NCI-H128 (cell line): ENCODE measurements at regions not wholly inside any gene's neighbourhood (a gene's known extent, or its start where the extent isn't known, plus 50 kb on each side); places are given as distances from the start of the nearest gene placed in this dataset.

Experiments
- DNase-seq: peaks from one replicate; lab custom pipeline; 2025; ENCODE audit not compliant: unreplicated experiment; lab: John Stamatoyannopoulos, UW

DNA sequence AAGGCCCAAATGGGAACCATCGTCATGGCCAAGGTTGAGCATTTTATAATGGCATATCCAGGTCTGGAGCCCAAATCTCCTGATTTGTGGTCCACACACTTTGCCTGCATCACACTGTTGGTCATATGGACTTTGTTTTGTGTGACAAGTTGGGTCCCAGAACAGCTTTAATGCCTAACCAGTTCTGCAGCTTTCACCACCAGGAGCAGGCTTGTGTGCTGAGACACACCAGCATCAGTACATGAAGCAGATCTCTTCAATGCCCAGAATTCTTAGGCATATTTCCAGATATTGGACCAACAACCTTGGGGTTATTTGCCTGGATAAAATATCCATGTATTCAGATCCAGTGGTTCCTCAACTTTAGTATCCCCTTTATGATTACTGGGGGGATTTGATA is 371.3 kb downstream of the FBXW7 start:
- DNase-seq, result no peak

GRCh38 chr4:152162331-152162697 is 373.6 kb downstream of the FBXW7 start:
- DNase-seq, result no peak

DNA sequence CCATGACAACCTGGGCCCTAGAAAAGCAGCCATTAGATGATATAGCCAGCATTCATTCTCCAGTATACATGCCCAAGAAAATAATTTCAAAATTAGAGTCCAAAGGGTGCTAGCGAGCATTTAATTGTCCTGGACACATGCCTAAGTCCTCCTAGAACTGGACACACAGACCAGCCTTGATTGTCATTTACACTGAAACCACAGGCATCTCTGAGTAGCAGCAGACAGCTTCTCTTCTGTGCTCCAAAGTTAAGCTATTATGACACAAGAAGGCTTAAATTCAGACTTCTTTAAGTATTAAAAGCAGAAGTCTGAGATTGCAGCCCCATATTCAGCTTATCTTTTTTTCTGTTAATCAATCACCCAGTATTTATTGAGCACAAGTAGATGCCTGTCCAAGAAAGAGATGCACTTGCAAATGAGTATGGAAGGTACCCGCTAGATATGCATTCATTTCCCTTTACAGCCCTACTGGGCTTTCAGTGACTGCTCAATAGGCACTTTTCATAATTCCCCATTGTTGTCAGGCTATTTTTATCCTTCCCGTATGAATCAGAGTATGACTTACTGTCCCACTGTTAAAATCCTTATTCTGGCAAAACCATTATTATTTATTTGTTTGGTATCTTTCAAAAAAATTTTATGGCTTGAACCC is 374.1 kb downstream of the FBXW7 start:
- DNase-seq, result no peak

GRCh38 chr4:152160225-152160800 is 375.6 kb downstream of the FBXW7 start:
- DNase-seq, result no peak

- no peak for DNase-seq
Observed at GRCh38 chr4:152159773-152160172, 376.1 kb downstream of the FBXW7 start.

DNA sequence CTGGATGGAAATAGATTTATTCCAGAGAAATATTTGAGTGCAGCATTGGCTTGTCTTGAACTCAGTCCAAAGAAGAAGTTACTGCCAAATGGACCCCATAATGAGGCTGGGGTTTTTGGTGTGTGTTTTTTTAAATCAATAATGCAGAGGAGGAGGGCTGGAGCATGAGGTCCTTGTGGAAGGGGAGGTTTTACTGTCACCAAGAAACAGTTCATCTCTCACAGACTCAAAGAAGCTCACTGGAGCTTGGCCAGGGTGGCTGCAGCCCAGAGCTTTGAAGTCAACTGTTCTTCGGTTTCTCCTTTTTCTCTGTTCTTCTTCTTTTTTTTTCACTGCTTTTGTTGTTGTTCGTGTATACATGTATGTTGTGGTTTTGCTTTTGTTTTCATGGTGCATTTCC is 377.7 kb downstream of the FBXW7 start:
- DNase-seq, result no peak

- no peak for DNase-seq
Observed at GRCh38 chr4:152157629-152158028, 378.3 kb downstream of the FBXW7 start.

- no peak for DNase-seq
Observed at GRCh38 chr4:152156442-152156841, 379.4 kb downstream of the FBXW7 start.

GRCh38 chr4:152155070-152155469 is 380.8 kb downstream of the FBXW7 start:
- no peak for DNase-seq

DNA sequence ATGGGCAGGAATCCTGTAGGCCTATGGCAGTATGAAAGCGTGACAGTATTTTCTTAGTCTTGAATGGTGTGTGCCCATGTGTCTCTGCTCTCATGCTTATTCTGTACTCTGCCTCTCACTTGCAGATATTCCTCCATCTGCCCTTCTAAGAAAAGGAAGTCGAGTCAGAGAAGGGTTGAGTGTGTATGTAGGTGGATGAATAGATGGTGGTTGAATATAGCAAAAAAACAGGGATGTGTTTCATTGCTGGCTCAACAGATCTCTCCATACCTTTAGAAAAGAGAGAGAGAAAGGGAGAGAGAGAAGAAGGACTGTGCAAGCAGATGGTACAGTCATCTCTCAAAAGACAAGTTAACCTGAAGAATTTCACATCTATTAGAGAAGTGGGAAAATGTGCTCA is 381.5 kb downstream of the FBXW7 start:
- DNase-seq, result no peak

- no peak for DNase-seq
Observed at GRCh38 chr4:152153476-152154270, 382.2 kb downstream of the FBXW7 start.

DNA sequence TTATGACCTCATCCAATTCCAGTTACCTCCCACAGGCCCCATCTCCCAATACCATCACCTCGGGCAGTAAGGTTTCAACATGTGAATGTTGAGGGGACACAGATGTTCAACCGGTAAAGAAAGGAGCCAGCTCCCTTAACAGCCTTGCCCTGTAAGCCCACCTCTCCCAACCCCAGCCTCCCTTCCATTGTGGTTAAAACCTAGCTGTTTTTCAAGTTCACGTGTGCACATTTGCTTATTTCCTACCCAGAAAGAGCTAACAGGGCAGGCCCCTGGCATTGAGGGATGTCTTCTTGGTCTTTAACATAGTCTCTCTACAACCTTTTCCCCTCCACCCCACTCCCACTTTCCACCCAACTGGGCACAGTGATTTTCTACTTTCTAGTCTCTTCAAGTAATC is 385.7 kb downstream of the FBXW7 start:
- no peak for DNase-seq

DNA sequence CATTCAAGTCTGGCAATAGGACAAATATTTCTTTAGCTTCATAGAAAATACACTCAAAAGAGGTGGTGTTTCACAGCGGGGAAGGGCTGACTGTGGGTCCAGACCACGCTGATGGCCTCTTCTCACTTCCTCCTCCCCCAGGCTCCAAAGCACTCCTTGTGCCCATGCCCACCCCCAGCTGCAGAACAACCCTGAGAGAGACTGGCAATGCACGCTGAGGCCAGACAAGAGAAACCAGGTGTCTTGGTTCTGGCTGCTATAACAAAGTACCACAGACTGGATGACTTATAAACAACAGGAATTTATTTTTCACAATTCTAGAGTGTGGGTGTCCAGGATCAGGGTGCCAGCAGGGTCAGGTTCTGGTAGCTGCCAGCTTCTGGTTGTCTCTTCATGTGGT is 386.1 kb downstream of the FBXW7 start:
- DNase-seq, result no peak

- DNase-seq, result no peak
Observed at GRCh38 chr4:152148057-152148456, 387.2 kb upstream of the GATB start.

DNA sequence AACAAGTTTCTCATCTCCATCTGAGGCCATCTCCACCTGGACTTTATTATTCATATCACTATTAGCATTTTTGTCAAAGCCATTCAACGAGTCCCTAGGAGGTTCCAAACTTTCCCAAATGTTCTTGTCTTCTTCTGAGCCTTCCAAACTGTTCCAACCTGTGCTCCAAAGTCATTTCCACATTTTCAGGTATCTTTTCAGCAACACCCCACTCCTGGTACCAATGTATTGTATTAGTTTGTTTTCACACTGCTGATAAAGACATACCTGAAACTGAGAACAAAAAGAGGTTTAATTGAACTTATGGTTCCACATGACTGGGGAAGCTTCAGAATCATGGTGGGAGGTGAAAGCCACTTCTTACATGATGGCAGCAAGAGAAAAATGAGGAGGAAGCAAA is 385.4 kb upstream of the GATB start:
- DNase-seq, result no peak

- no peak for DNase-seq
Observed at GRCh38 chr4:152143806-152144205, 383.0 kb upstream of the GATB start.

GRCh38 chr4:152138451-152138850 is 377.6 kb upstream of the GATB start:
- no peak for DNase-seq

- DNase-seq, result no peak
Observed at GRCh38 chr4:152132776-152133175, 372.0 kb upstream of the GATB start.

GRCh38 chr4:152128356-152128755 is 367.5 kb upstream of the GATB start:
- no peak for DNase-seq

DNA sequence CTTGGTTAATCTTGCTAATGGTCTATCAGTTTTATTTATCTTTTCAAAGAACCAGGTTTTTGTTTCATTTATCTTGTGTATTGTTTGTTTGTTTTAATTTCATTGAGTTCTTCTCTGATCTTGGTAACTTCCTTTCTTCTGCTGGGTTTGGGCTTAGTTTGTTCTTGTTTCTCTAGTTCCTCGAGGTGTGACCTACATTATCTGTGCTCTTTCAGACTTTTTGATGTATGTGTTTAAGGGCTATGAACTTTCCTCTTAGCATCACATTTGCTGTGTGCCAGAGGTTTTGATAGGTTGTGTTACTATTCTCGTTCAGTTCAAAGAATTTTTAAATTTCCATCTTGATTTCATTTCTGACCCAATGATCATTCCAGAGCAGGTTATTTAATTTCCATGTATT is 365.4 kb upstream of the GATB start:
- DNase-seq, result no peak

- no peak for DNase-seq
Observed at GRCh38 chr4:152118819-152119553, 358.2 kb upstream of the GATB start.
